Caki2 (cell line): ENCODE measurements at regions not wholly inside any gene's neighbourhood (a gene's known extent, or its start where the extent isn't known, plus 50 kb on each side); places are given as distances from the start of the nearest gene placed in this dataset.
"Not testable (repeated sequence)": the region's sequence is repeated elsewhere in the genome, so short reads cannot be mapped to it uniquely, and the experiment has no call there.

ENCODE experiments used
- DNase-seq: peaks from one replicate; pipeline ENCODE4 v3.0.0-alpha.2; 2015; ENCODE audit warnings: low read depth
- in situ Hi-C: cut with HindIII; loops from 2 replicates; pipeline ENCODE4 v1.10.0; 2016; ENCODE audit warnings: low sequenced_read_pairs, low pct_unique_long_range_greater_than_20kb, mixed read lengths

- in situ Hi-C loops, DNase-seq: not testable (repeated sequence)
These were observed 54.0 kb upstream of the GPR89A start for GRCh38 chr1:145553795-145554194.

- in situ Hi-C loops: no loop called here
- DNase-seq: no peak
These were observed 62.7 kb upstream of the GPR89A start for GRCh38 chr1:145545055-145545454.

DNA sequence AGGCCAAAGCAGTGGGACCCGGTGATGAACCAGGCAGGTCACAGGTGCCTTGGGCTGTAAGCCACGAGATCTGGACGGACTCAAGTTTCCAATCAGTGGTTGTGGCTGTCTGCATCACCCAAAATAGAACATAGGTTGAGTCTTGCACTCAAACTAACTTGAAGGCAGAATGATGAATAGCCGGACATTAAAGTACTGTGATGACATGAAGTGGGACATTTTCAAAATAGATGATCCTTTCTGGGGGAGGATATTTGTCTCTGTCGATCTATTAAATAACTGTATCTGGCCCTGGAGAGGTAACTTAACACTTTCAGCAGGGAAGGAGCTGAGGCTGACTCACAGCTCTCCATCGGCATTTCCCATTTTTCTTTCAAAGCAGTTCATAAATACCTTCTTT lies 66.1 kb upstream of the GPR89A start:
- in situ Hi-C loops: not testable (repeated sequence)
- DNase-seq: peak; percentile 12

DNA sequence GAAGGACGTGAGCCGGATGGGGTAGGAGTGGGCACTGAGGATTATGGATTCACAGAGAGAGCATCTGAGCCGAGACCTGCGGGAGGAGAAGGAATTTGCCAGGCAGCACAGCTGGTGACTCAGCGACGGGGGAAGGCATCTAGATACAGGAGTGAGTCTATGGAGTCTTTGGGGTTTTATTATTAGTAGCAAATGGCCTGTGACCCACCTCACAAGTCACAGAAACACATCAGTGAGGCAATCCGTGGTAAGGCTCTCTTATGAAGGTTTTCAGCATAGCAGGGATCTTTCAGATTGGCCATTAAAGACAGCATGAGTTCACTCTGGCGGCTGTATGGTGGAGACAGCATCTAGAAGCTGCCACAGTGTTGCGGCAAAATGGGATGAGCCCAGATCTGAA lies 66.5 kb upstream of the GPR89A start:
- in situ Hi-C loops: not testable (repeated sequence)
- peak; percentile 53 for DNase-seq

- DNase-seq, in situ Hi-C loops: not testable (repeated sequence)
These were observed 69.5 kb upstream of the GPR89A start for GRCh38 chr1:145538118-145538882.

DNA sequence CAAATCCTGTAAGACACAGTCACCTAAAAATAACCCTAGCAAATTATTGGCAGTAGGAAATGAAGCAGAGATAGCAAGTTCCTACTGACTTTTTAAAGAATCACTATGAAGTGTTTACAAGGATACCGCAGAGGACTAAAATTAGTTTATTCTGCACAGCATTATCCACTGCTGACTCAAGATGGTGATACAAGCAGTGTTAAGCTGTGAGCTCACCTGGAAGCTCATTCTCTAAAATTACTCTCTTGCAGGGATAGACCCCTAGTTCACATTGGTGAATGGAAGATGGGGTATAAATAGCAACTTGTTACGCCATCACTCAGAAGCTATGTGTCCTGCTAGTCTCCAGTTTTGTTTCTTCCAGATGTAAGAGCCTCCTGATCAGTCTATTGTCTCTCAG lies 70.8 kb upstream of the GPR89A start:
- in situ Hi-C loops, DNase-seq: not testable (repeated sequence)

DNA sequence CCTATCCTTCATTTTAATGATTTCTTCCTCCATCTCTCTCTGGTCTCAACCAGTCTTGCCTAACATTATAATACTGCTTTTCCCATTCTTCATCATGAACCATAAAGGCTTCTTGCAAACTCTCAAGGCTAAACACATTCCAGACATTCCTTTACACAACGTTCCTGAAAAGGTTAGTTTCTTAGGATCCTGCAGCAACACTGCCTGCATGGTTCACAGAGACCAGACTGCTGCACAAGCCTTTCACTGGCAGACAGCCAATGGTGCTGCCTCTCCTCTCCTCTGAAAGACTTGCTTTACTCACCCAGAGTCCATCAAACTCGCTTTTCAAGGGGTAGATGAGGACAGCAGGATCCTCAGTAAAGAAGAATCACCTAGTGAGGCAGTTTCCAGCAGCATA lies 72.3 kb upstream of the GPR89A start:
- peak; percentile 67 for DNase-seq
- in situ Hi-C loops: not testable (repeated sequence)

DNA sequence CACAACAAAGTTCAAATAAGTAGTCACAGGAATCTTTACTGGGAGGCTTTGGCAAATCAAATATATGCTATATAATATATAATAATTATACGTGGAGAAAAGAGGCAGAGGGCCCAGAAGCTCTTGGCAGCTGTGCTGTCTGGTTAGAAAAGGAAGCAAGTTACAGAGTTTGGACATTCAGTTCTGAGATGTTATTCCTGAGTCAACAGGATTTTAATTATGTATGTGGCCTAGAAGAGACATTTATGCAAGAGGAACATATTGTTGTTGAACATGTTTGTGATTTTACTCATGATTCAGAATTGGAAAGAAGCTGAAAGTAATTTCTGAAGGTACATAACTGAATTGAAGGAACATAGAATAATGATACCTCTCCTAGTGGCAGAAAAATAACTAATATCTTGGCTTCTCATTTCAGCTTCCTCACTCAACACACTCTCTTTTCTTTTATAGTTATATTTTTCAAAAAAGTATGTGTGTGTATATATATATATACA lies 79.7 kb upstream of the GPR89A start:
- DNase-seq, in situ Hi-C loops: not testable (repeated sequence)

DNA sequence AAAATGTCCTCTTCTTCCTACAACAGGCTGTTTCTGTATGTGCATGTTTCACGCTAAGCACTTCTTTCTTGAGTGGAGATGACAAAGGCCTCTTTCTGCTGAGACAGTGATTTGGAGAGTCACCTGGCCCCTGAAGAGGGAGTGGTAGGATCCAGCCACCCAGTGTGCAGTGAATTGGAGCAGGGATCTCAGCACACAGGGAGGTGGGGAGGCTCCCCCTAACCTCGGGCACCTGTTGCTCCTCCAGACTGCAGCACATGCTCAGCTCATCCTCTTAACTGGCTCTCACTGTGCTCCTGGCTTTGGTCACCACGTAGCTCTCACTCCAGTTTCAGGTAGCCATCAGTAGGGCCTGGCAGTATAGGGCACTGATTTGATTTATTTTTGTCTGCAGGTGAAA lies 87.6 kb upstream of the GPR89A start:
- DNase-seq, in situ Hi-C loops: not testable (repeated sequence)

GRCh38 chr1:145519302-145519701 lies 88.5 kb upstream of the GPR89A start:
- in situ Hi-C loops, DNase-seq: not testable (repeated sequence)

DNA sequence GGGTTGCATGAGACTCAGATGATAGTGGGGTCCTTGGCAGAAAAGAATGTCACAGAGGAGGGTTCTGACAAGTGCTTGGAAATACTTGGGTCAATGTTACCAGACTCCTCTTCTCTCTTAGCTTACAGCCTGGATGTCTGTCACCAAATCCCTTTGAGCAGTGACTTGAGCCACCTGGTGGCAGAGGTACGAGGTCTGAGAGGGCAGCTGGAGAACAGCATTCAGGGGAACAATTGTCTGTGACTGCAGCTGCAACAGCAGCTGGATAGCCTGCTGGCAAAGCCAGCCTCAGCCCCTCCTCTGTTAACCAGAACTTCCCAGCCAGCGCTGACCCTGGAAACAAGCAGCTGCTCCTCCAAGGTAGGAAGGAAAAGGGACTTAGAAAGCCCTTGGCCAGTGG lies 87.6 kb upstream of the NBPF20 start:
- DNase-seq, in situ Hi-C loops: not testable (repeated sequence)

DNA sequence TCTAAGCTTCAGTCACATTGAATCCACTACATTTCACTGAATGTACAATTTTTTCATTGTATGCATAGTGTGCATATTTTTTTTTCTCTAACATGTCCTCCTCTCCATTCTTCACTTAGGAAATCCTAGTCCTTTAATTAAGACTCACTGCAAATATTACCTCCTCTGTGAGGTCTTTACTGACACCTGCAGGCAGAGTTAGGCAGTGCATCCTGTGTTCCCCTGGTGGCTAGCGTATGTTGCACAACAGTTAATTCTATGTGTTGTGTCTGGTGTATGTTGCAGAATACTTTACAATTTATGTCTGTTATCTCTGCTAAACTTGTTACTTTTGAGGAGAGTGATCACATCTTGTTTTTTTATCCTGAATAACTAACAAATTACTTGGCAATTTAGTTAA lies 82.7 kb upstream of the NBPF20 start:
- DNase-seq, in situ Hi-C loops: not testable (repeated sequence)

GRCh38 chr1:145505663-145506647 lies 80.6 kb upstream of the NBPF20 start:
- DNase-seq, in situ Hi-C loops: not testable (repeated sequence)

GRCh38 chr1:145504834-145505413 lies 79.5 kb upstream of the NBPF20 start:
- in situ Hi-C loops, DNase-seq: not testable (repeated sequence)

DNA sequence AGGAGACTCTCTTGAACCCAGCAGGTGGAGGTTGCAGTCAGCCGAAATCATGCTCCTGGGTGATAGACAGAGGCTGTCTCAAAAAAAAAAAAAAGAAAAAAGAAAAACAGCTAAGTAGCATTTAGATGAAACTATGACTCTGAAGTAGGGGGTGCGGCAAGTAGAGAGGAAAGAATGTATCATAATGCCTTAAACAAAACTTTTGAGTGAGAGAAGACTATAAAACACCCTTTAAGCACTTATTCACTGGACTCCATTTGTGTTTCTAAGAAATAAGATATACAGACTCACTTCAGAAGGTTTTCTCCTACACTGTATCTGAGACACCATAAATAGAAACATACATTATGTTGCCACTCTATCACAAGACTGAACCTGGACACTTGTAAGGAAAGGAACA lies 78.9 kb upstream of the NBPF20 start:
- in situ Hi-C loops, DNase-seq: not testable (repeated sequence)

- in situ Hi-C loops, DNase-seq: not testable (repeated sequence)
These were observed 74.8 kb upstream of the NBPF20 start for GRCh38 chr1:145500251-145500650.

GRCh38 chr1:145495077-145495871 lies 69.9 kb upstream of the NBPF20 start:
- DNase-seq, in situ Hi-C loops: not testable (repeated sequence)
